Smooth muscle cell (in vitro differentiated cells): ENCODE measurements at regions not wholly inside any gene's neighbourhood (a gene's known extent, or its start where the extent isn't known, plus 50 kb on each side); places are given as distances from the start of the nearest gene placed in this dataset.

Experiments used
- DNase-seq: peaks from one replicate; lab custom pipeline; 2025; ENCODE audit not compliant: unreplicated experiment; lab: John Stamatoyannopoulos, UW
- H2AFZ ChIP-seq: fragments of 200-600 bp; sonication (generic); 2 replicates; pipeline ENCODE4 v1.6.0; 2016; ENCODE audit warnings: antibody characterized with exemption, low read depth, mild to moderate bottlenecking
- H3F3A ChIP-seq: fragments of 200-600 bp; sonication (generic); 2 replicates; pipeline ENCODE4 v1.6.0; 2017; ENCODE audit warnings: antibody characterized with exemption, low read depth
- H3K27ac ChIP-seq: fragments of 200-600 bp; sonication (generic); 2 replicates; pipeline ENCODE4 v1.5.1; 2016; ENCODE audit warnings: low read depth, mild to moderate bottlenecking
- H3K27me3 ChIP-seq: fragments of 200-600 bp; sonication (generic); 2 replicates; pipeline ENCODE4 v1.6.1; 2016; ENCODE audit warnings: low read depth, mild to moderate bottlenecking
- H3K36me3 ChIP-seq: fragments of 200-600 bp; sonication (generic); 2 replicates; pipeline ENCODE4 v1.5.1; 2016; ENCODE audit warnings: low read depth
- H3K4me1 ChIP-seq: fragments of 200-600 bp; sonication (generic); 2 replicates; pipeline ENCODE4 v1.5.1; 2016; ENCODE audit warnings: low read depth
- H3K4me2 ChIP-seq: fragments of 200-600 bp; sonication (generic); 2 replicates; pipeline ENCODE4 v1.6.0; 2016; ENCODE audit warnings: mild to moderate bottlenecking
- H3K4me3 ChIP-seq: fragments of 200-600 bp; sonication (generic); 2 replicates; pipeline ENCODE4 v1.5.1; 2016; ENCODE audit warnings: mild to moderate bottlenecking
- H3K79me2 ChIP-seq: fragments of 200-600 bp; sonication (generic); 2 replicates; pipeline ENCODE4 v1.6.0; 2016; ENCODE audit warnings: low read depth, mild to moderate bottlenecking
- H3K9ac ChIP-seq: fragments of 200-600 bp; sonication (generic); 2 replicates; pipeline ENCODE4 v1.6.0; 2016; ENCODE audit warnings: low read depth
- H3K9me3 ChIP-seq: fragments of 200-600 bp; sonication (generic); replicated peaks from 2 replicates; pipeline ENCODE4 v1.5.1; 2016; ENCODE audit warnings: low read depth
- H4K20me1 ChIP-seq: fragments of 200-600 bp; sonication (generic); 2 replicates; pipeline ENCODE4 v1.6.0; 2016; ENCODE audit warnings: low read depth
- CTCF ChIP-seq: fragments of 200-600 bp; sonication (generic); IDR thresholded peaks from 2 replicates; pipeline ENCODE4 v1.5.1; 2017; ENCODE audit warnings: borderline replicate concordance, mild to moderate bottlenecking, antibody characterized with exemption; ENCODE audit not compliant: insufficient read depth, poor library complexity, severe bottlenecking
- WGBS: methylation state at CpG from one replicate; pipeline ENCODE4 v1.1.7; 2016; ENCODE audit warnings: low lambda C conversion rate; 5-methylcytosine and 5-hydroxymethylcytosine counted together

GRCh38 chr1:18009055-18009454 lies 98.5 kb upstream of the IGSF21 start:
- H3K4me2 ChIP-seq = no peak overlapping the region
- H3K27ac ChIP-seq = no peak overlapping the region
- no peak overlapping the region for H2AFZ ChIP-seq
- H3F3A ChIP-seq = no peaks in the 10 kb centered on the region
- no peaks in the 10 kb centered on the region for H3K4me1 ChIP-seq
- no peak overlapping the region for H3K9ac ChIP-seq
- no peaks in the 10 kb centered on the region for H3K79me2 ChIP-seq
- H3K4me3 ChIP-seq = no peak overlapping the region
- WGBS = 49% methylated on average over 6 of the region's 6 CpGs
- TF ChIP-seq CTCF = no peak
- no peaks in the 10 kb centered on the region for H3K36me3 ChIP-seq
- no peak for DNase-seq
- no peaks in the 10 kb centered on the region for H4K20me1 ChIP-seq
- H3K27me3 ChIP-seq = peaks cover 24% of the 10 kb centered on the region
- H3K9me3 ChIP-seq = no peaks in the 10 kb centered on the region

GRCh38 chr1:18009478-18009961 lies 98.1 kb upstream of the IGSF21 start:
- Histone ChIP-seq H2AFZ (no peak overlapping the region), H3F3A (no peaks in the 10 kb centered on the region), H3K36me3 (no peaks in the 10 kb centered on the region), H3K27me3 (peaks cover 24% of the 10 kb centered on the region), H3K79me2 (no peaks in the 10 kb centered on the region), H4K20me1 (no peaks in the 10 kb centered on the region), H3K4me3 (no peak overlapping the region), H3K4me2 (no peak overlapping the region), H3K27ac (no peak overlapping the region), H3K9me3 (no peaks in the 10 kb centered on the region), H3K4me1 (no peaks in the 10 kb centered on the region), H3K9ac (no peak overlapping the region)
- 21% methylated on average over 8 of the region's 8 CpGs for WGBS
- DNase-seq = no peak
- TF ChIP-seq CTCF = no peak

GRCh38 chr1:18010408-18010807 lies 97.2 kb upstream of the IGSF21 start:
- Histone ChIP-seq H3K79me2 (no peaks in the 10 kb centered on the region), H4K20me1 (no peaks in the 10 kb centered on the region), H3K4me3 (no peak overlapping the region), H3K4me1 (no peaks in the 10 kb centered on the region), H3K27ac (no peak overlapping the region), H2AFZ (no peak overlapping the region), H3K36me3 (no peaks in the 10 kb centered on the region), H3K27me3 (peaks cover 15% of the 10 kb centered on the region), H3K9me3 (no peaks in the 10 kb centered on the region), H3F3A (no peaks in the 10 kb centered on the region), H3K9ac (no peak overlapping the region), H3K4me2 (no peak overlapping the region)
- 86% methylated on average over 4 of the region's 4 CpGs for WGBS
- no peak for DNase-seq
- no peak for TF ChIP-seq CTCF

GRCh38 chr1:18010945-18011344 lies 96.7 kb upstream of the IGSF21 start:
- no peak for TF ChIP-seq CTCF
- H3F3A ChIP-seq = no peaks in the 10 kb centered on the region
- no peak overlapping the region for H2AFZ ChIP-seq
- DNase-seq = no peak
- H4K20me1 ChIP-seq = no peaks in the 10 kb centered on the region
- H3K4me3 ChIP-seq = no peak overlapping the region
- no peaks in the 10 kb centered on the region for H3K79me2 ChIP-seq
- H3K27ac ChIP-seq = no peak overlapping the region
- WGBS = 68% methylated on average over 2 of the region's 2 CpGs
- no peaks in the 10 kb centered on the region for H3K36me3 ChIP-seq
- H3K9me3 ChIP-seq = no peaks in the 10 kb centered on the region
- H3K9ac ChIP-seq = no peak overlapping the region
- H3K27me3 ChIP-seq = peaks cover 13% of the 10 kb centered on the region
- no peaks in the 10 kb centered on the region for H3K4me1 ChIP-seq
- no peak overlapping the region for H3K4me2 ChIP-seq
